ENCODE measurements at regions not wholly inside any gene's neighbourhood (a gene's known extent, or its start where the extent isn't known, plus 50 kb on each side); places are given as distances from the start of the nearest gene placed in this dataset.
"Not testable (repeated sequence)": the region's sequence is repeated elsewhere in the genome, so short reads cannot be mapped to it uniquely, and the experiment has no call there.

DNA sequence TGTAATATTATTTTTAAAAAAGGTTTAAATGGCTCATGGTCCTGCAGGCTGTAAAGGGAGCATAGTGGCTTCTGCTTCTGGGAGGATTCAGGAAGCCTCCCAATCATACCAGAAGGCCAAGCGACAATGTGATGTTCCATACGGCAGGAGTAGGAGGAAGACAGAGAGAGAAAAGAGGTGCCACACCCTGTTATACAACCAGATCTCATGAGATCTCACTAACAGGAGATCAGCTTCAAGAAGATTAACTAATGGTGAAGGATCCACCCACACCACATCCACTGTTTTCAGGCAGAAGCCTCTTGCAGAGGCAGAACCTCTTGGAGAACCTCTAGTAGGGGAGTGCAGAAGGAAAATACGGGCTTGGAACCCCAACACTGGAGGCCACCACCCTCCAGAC is 103.9 kb upstream of the TEKT4 start:
- no peaks in the 10 kb centered on the region for H3K4me1 ChIP-seq
- H3K4me3 ChIP-seq, result no peak overlapping the region
- no peak overlapping the region for H3K27ac ChIP-seq
- no peaks in the 10 kb centered on the region for H3K36me3 ChIP-seq
- TF ChIP-seq, protein P1, sequence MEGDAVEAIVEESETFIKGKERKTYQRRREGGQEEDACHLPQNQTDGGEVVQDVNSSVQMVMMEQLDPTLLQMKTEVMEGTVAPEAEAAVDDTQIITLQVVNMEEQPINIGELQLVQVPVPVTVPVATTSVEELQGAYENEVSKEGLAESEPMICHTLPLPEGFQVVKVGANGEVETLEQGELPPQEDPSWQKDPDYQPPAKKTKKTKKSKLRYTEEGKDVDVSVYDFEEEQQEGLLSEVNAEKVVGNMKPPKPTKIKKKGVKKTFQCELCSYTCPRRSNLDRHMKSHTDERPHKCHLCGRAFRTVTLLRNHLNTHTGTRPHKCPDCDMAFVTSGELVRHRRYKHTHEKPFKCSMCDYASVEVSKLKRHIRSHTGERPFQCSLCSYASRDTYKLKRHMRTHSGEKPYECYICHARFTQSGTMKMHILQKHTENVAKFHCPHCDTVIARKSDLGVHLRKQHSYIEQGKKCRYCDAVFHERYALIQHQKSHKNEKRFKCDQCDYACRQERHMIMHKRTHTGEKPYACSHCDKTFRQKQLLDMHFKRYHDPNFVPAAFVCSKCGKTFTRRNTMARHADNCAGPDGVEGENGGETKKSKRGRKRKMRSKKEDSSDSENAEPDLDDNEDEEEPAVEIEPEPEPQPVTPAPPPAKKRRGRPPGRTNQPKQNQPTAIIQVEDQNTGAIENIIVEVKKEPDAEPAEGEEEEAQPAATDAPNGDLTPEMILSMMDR (IDR thresholded peaks at IDR 0.05), result no peak
- intact Hi-C loops (cut with DNase I; ENCODE audit: low total_unique reads), result no loop called here
- DNase-seq, result no peak
- H3K9me3 ChIP-seq, result no peaks in the 10 kb centered on the region
- no peaks in the 10 kb centered on the region for H3K27me3 ChIP-seq

DNA sequence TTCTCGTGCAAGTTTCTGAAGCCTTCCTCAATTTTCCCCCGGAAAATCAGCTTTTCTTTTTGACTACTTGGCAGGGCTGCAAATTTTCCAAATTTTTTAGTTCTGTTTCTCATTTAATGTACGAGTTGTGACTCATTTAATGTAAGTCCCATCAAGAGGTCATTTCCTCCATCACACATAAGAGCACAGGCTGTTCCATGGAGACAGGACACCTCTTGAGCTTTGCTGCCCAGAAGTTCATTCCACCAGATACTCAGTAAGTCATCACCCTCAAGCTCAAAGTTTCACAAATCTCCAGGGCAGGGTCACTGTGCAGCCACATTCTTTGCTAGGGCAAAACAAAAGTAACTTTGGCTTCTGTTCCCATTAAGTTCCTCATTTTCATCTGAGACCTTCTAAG is 101.5 kb upstream of the TEKT4 start:
- Histone ChIP-seq H3K36me3 (no peaks in the 10 kb centered on the region), H3K9me3 (no peaks in the 10 kb centered on the region), H3K27me3 (no peaks in the 10 kb centered on the region), H3K4me3 (no peak overlapping the region), H3K4me1 (no peaks in the 10 kb centered on the region), H3K27ac (no peak overlapping the region)
- TF ChIP-seq, protein P1 (IDR thresholded peaks at IDR 0.05), result no peak
- intact Hi-C loops (cut with DNase I; ENCODE audit: low total_unique reads), result no loop called here
- no peak for DNase-seq

DNA sequence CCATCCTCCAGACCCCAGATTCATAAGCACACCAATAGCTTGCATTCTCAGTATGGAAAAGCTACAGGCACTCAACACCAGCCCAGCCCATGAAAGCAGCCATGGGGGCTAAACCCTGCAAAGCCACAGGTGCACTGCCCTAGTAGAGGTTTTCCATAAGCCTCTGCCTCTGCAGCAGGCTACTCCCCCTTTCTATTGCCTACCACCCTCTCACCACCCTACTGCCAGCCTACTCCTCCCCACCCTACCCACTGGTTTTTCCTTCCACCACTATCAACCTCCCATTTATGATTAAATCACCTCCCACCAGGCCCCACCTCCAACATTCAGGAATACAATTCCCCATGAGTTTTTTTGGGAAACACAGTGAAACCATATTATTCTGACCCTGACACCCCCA is 96.4 kb upstream of the TEKT4 start:
- no peaks in the 10 kb centered on the region for H3K36me3 ChIP-seq
- intact Hi-C loops (cut with DNase I; ENCODE audit: low total_unique reads), result no loop called here
- H3K27ac ChIP-seq, result no peak overlapping the region
- TF ChIP-seq, protein P1 (IDR thresholded peaks at IDR 0.05), result no peak
- no peak for DNase-seq
- H3K9me3 ChIP-seq, result no peaks in the 10 kb centered on the region
- no peaks in the 10 kb centered on the region for H3K27me3 ChIP-seq
- no peaks in the 10 kb centered on the region for H3K4me1 ChIP-seq
- no peak overlapping the region for H3K4me3 ChIP-seq

DNA sequence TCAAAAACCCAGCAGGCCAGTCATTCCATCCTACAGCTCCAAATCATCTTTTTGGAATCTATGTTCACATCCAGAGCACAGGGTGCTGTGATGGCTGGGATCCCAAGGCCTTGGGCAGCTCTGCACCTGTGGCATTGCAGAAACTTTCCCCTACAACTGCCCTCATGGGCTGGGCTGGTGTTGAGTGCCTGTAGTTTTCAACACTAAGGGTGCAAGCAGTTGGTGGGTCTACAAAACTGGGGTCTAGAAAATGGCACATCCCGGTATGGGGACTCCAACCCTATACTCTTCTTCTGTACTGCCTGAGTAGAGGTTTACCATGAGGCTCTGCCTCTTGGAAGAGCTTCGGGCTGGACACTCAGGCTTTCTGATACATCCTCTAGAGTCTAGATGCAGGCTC is 95.2 kb upstream of the TEKT4 start:
- TF ChIP-seq, protein P1 (IDR thresholded peaks at IDR 0.05), result no peak
- no peak overlapping the region for H3K27ac ChIP-seq
- no peak for DNase-seq
- H3K9me3 ChIP-seq, result no peaks in the 10 kb centered on the region
- no peaks in the 10 kb centered on the region for H3K27me3 ChIP-seq
- no peaks in the 10 kb centered on the region for H3K36me3 ChIP-seq
- intact Hi-C loops (cut with DNase I; ENCODE audit: low total_unique reads), result no loop called here
- H3K4me3 ChIP-seq, result no peak overlapping the region
- no peaks in the 10 kb centered on the region for H3K4me1 ChIP-seq

DNA sequence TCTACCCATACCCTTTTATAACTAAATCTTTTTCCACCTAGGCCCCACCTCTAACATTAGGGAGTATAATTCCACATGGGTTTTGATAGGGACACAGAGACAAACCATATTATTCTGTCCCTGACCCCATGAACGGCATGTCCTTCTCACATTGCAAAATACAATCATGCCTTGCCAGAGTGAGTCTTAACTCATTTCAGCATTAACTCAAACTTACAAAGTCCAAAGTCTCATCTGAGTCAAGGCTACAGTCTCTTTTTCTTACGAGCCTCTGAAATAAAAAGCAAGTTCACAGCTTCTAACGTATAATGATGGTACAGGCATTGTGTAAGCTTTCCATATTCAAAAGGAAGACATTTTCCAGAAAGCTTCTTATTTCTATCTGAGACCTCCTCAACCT is 86.1 kb upstream of the TEKT4 start:
- H3K9me3 ChIP-seq; DNase-seq; H3K4me1 ChIP-seq; H3K27me3 ChIP-seq; H3K4me3 ChIP-seq; H3K36me3 ChIP-seq; intact Hi-C loops (cut with DNase I; ENCODE audit: low total_unique reads); H3K27ac ChIP-seq: not testable (repeated sequence)

DNA sequence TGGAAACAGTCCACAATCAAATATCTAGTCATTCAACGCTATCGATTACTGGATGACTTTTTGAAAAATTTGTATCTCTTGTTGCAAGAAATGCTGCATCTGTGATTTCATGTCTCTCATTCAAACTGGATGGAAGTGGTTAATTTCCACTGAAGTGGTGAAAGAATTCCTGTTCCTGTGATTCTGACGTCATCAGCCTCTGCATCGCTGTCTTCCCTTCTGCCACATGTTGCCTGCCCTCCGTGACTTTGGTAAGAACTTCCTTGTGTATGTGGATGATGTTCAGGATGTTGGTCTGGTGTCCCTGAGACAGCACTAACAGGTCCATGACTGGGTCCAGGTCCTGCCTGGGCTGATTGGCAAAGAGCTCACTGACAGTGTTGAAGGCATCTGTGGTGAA is 84.8 kb upstream of the TEKT4 start:
- intact Hi-C loops (cut with DNase I; ENCODE audit: low total_unique reads); H3K9me3 ChIP-seq: not testable (repeated sequence)

DNA sequence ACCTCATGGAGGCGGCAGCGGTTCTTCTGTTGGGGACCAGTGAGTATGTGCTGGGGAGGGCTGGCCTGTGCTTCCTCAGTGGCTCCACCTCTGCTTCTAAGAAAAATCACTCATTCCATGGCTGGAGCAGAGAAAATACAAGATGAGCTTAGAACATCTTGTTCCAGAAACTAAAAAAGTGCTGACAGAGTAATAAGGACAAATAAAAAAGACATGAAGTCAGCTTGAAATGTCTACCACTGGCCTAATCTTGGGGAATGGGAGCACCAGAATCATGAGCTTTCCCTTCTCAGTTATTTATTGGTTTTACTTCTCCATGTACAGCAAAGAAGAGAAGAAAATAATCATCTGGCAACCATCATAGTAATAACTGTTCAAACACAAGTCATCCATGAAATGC is 81.1 kb upstream of the TEKT4 start:
- intact Hi-C loops (cut with DNase I; ENCODE audit: low total_unique reads), result not testable (repeated sequence)

More for the DNA sequence above, 84.8 kb upstream of the TEKT4 start:
- not testable (repeated sequence) for H3K27ac ChIP-seq, H3K4me3 ChIP-seq, H3K36me3 ChIP-seq, H3K4me1 ChIP-seq, H3K27me3 ChIP-seq, DNase-seq

More for the DNA sequence above, 81.1 kb upstream of the TEKT4 start:
- not testable (repeated sequence) for DNase-seq, H3K27me3 ChIP-seq, H3K27ac ChIP-seq, H3K9me3 ChIP-seq, H3K4me3 ChIP-seq, H3K36me3 ChIP-seq, H3K4me1 ChIP-seq

All from tibial artery (tissue), 4 donors.